Endometrial microvascular endothelial cells (primary cell): ENCODE measurements at regions not wholly inside any gene's neighbourhood (a gene's known extent, or its start where the extent isn't known, plus 50 kb on each side); places are given as distances from the start of the nearest gene placed in this dataset.

ENCODE experiments used
- in situ Hi-C: cut with HindIII; loops from 2 replicates; pipeline ENCODE4 v1.10.0; 2017; ENCODE audit warnings: low sequenced_read_pairs, low pct_unique_long_range_greater_than_20kb; ENCODE audit errors: inconsistent ontology term

- in situ Hi-C loops: no loop called here
These were observed 512.3 kb downstream of the FAT4 start for GRCh38 chr4:125826801-125827695.

- in situ Hi-C loops: no loop called here
These were observed 512.9 kb downstream of the FAT4 start for GRCh38 chr4:125827696-125828052.

GRCh38 chr4:125828346-125828745, 513.6 kb downstream of the FAT4 start:
- in situ Hi-C loops: no loop called here

GRCh38 chr4:125832161-125832560, 517.4 kb downstream of the FAT4 start:
- in situ Hi-C loops: no loop called here

- in situ Hi-C loops: no loop called here
These were observed 521.9 kb downstream of the FAT4 start for GRCh38 chr4:125836597-125837195.

GRCh38 chr4:125837493-125838201, 522.9 kb downstream of the FAT4 start:
- in situ Hi-C loops: no loop called here

GRCh38 chr4:125838202-125838601, 523.4 kb downstream of the FAT4 start:
- in situ Hi-C loops: no loop called here

GRCh38 chr4:125838924-125839323, 524.2 kb downstream of the FAT4 start:
- in situ Hi-C loops: no loop called here

GRCh38 chr4:125843947-125844346, 529.2 kb downstream of the FAT4 start:
- in situ Hi-C loops: no loop called here

GRCh38 chr4:125847518-125847917, 532.8 kb downstream of the FAT4 start:
- in situ Hi-C loops: no loop called here

GRCh38 chr4:125849869-125850268, 535.1 kb downstream of the FAT4 start:
- in situ Hi-C loops: no loop called here

GRCh38 chr4:125891597-125892258, 577.0 kb downstream of the FAT4 start:
- in situ Hi-C loops: no loop called here

- in situ Hi-C loops: no loop called here
These were observed 590.0 kb downstream of the FAT4 start for GRCh38 chr4:125904802-125905201.

GRCh38 chr4:125911058-125911457, 596.3 kb downstream of the FAT4 start:
- in situ Hi-C loops: no loop called here

- in situ Hi-C loops: no loop called here
These were observed 596.7 kb downstream of the FAT4 start for GRCh38 chr4:125911481-125911880.

GRCh38 chr4:125917559-125917958, 602.8 kb downstream of the FAT4 start:
- in situ Hi-C loops: no loop called here

- in situ Hi-C loops: no loop called here
These were observed 613.9 kb downstream of the FAT4 start for GRCh38 chr4:125928652-125929051.

GRCh38 chr4:125938541-125938940, 623.8 kb downstream of the FAT4 start:
- in situ Hi-C loops: no loop called here

- in situ Hi-C loops: no loop called here
These were observed 625.7 kb downstream of the FAT4 start for GRCh38 chr4:125940426-125940825.
